ENCODE measurements at regions not wholly inside any gene's neighbourhood (a gene's known extent, or its start where the extent isn't known, plus 50 kb on each side); places are given as distances from the start of the nearest gene placed in this dataset.
"Not testable (repeated sequence)": the region's sequence is repeated elsewhere in the genome, so short reads cannot be mapped to it uniquely, and the experiment has no call there.

GRCh38 chr7:76146374-76146773, 55.3 kb upstream of the SRRM3 start:
- no peak for TF ChIP-seq CTCF (IDR thresholded peaks at IDR 0.05; ENCODE audit: borderline replicate concordance)
- Histone ChIP-seq H3K9me3 (replicated peaks) (no peaks in the 10 kb centered on the region), H3K27ac (replicated peaks) (peak overlapping the region; percentile 27), H3K36me3 (no peaks in the 10 kb centered on the region), H3K4me1 (peaks cover 3% of the 10 kb centered on the region), H3K27me3 (ENCODE audit: low read depth) (peaks cover 9% of the 10 kb centered on the region), H3K4me3 (no peak overlapping the region)
- no peak for DNase-seq
- intact Hi-C loops (cut with micrococcal nuclease) = no loop called here

DNA sequence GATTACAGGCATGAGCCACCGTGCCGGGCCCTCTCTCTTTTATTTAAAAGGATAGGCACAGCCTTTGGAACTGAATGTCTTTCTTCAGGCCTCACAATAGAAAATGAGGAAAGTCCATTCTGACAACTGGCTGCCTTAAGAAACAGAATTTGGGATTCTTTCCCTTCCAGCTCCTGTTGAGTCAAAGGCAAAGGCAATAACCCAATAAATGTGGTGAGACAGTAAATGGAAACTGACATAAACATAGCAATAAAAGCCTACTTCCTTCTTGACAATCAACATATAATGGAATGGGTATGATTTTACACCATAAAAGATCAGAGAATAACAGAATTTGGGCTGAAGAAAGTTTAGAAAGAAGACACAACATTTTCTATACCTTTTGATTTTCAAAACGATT, 52.7 kb upstream of the SRRM3 start:
- DNase-seq; intact Hi-C loops (cut with micrococcal nuclease); H3K4me1 ChIP-seq; H3K9me3 ChIP-seq (replicated peaks); H3K27ac ChIP-seq (replicated peaks); H3K36me3 ChIP-seq; H3K27me3 ChIP-seq (ENCODE audit: low read depth); H3K4me3 ChIP-seq: not testable (repeated sequence)

- DNase-seq = no peak
- H3K27me3 ChIP-seq (ENCODE audit: low read depth) = peaks cover 9% of the 10 kb centered on the region
- no peak for TF ChIP-seq CTCF (IDR thresholded peaks at IDR 0.05; ENCODE audit: borderline replicate concordance)
- no peak overlapping the region for H3K27ac ChIP-seq (replicated peaks)
- peak overlapping the region; percentile 32 for H3K4me3 ChIP-seq
- peaks cover 3% of the 10 kb centered on the region for H3K4me1 ChIP-seq
- no peaks in the 10 kb centered on the region for H3K9me3 ChIP-seq (replicated peaks)
- intact Hi-C loops (cut with micrococcal nuclease) = no loop called here
- no peaks in the 10 kb centered on the region for H3K36me3 ChIP-seq
These were observed 51.6 kb upstream of the SRRM3 start for GRCh38 chr7:76149847-76150691.

Data from left ventricle myocardium inferior (tissue), 1 donor.